ENCODE measurements at regions not wholly inside any gene's neighbourhood (a gene's known extent, or its start where the extent isn't known, plus 50 kb on each side); places are given as distances from the start of the nearest gene placed in this dataset.

DNA sequence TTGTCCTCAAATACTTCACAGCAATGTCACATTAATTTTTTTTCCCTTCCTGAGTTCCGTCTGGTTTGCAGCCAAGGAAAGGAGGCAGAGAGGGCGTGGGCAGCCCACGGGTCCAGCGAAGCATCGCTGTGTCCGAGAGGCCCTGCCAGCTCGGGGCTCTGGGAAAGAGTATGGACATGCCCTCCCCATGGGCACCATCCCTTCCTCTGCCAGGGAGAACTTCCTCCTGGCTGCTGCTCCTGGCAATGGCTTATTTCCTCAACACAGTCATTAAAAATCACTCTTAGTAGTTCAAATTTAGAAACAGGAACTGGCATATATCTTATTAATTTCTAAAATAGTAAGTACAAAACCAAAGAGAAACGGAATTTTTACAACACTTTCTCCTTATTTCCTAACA, 115.4 kb downstream of the RIPK4 start:
- no peak for TF ChIP-seq RFX5 (IDR thresholded peaks at IDR 0.05; ENCODE audit: borderline replicate concordance, low read depth, low read length)
- TF ChIP-seq ZNF274 (IDR thresholded peaks at IDR 0.05; ENCODE audit: borderline replicate concordance, extremely low read depth, low read length) = no peak
- TF ChIP-seq POLR2A (IDR thresholded peaks at IDR 0.05; ENCODE audit: control extremely low read depth in 1 of 2, low read depth in 2 of 2, low read length in 2 of 2) = no peak
- TF ChIP-seq, protein P1, sequence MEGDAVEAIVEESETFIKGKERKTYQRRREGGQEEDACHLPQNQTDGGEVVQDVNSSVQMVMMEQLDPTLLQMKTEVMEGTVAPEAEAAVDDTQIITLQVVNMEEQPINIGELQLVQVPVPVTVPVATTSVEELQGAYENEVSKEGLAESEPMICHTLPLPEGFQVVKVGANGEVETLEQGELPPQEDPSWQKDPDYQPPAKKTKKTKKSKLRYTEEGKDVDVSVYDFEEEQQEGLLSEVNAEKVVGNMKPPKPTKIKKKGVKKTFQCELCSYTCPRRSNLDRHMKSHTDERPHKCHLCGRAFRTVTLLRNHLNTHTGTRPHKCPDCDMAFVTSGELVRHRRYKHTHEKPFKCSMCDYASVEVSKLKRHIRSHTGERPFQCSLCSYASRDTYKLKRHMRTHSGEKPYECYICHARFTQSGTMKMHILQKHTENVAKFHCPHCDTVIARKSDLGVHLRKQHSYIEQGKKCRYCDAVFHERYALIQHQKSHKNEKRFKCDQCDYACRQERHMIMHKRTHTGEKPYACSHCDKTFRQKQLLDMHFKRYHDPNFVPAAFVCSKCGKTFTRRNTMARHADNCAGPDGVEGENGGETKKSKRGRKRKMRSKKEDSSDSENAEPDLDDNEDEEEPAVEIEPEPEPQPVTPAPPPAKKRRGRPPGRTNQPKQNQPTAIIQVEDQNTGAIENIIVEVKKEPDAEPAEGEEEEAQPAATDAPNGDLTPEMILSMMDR (IDR thresholded peaks at IDR 0.05; ENCODE audit: control extremely low read depth in 1 of 3, insufficient read depth in 1 of 3, low read depth in 1 of 3, low read length in 3 of 3) = no peak
- no peak for TF ChIP-seq TAF1 (IDR thresholded peaks at IDR 0.05; ENCODE audit: low read depth, low read length)
- TF ChIP-seq, protein P2, sequence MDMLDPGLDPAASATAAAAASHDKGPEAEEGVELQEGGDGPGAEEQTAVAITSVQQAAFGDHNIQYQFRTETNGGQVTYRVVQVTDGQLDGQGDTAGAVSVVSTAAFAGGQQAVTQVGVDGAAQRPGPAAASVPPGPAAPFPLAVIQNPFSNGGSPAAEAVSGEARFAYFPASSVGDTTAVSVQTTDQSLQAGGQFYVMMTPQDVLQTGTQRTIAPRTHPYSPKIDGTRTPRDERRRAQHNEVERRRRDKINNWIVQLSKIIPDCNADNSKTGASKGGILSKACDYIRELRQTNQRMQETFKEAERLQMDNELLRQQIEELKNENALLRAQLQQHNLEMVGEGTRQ (IDR thresholded peaks at IDR 0.05; ENCODE audit: low read length) = no peak
- TF ChIP-seq POLR2AphosphoS5 (IDR thresholded peaks at IDR 0.05; ENCODE audit: low read depth, low read length) = no peak

All from H1 (cell line).